Right atrium auricular region (tissue), 2 donors: ENCODE measurements at regions not wholly inside any gene's neighbourhood (a gene's known extent, or its start where the extent isn't known, plus 50 kb on each side); places are given as distances from the start of the nearest gene placed in this dataset.

Experiments
- DNase-seq: peaks from one replicate; pipeline ENCODE4 v3.0.0-alpha.2; 2019; ENCODE audit warnings: low spot score
- H3K27ac ChIP-seq, 2 donors: fragments of 200-600 bp; sonication (generic); 1 replicate in 1 of 2; 2 replicates in 1 of 2; pipeline ENCODE4 v1.5.1; 2016 to 2019
- H3K27me3 ChIP-seq, 2 donors: fragments of 200-600 bp; sonication (generic); one replicate each; pipeline versions ENCODE4 v1.5.1 to v1.6.0; 2017 to 2019
- H3K36me3 ChIP-seq: fragments of 200-600 bp; sonication (generic); one replicate; pipeline ENCODE4 v1.5.1; 2016
- H3K4me1 ChIP-seq, 2 donors: fragments of 200-600 bp; sonication (generic); one replicate each; pipeline versions ENCODE4 v1.5.1 to v1.6.0; 2017 to 2019
- H3K4me3 ChIP-seq, 2 donors: fragments of 200-600 bp; sonication (generic); 1 replicate in 1 of 2; 2 replicates in 1 of 2; pipeline ENCODE4 v1.5.1; 2017 to 2019; ENCODE audit warnings: mild to moderate bottlenecking in 1 of 2, moderate library complexity in 1 of 2
- H3K9me3 ChIP-seq, 2 donors: fragments of 200-600 bp; sonication (generic); one replicate each; pipeline ENCODE4 v1.5.1; 2019
- TF ChIP-seq, protein P1 (sequence below), 2 donors: fragments of 200-600 bp; sonication (generic); IDR thresholded peaks; one replicate each; pipeline ENCODE4 v1.5.1; 2019; ENCODE audit warnings: antibody characterized with exemption in 2 of 2

DNA sequence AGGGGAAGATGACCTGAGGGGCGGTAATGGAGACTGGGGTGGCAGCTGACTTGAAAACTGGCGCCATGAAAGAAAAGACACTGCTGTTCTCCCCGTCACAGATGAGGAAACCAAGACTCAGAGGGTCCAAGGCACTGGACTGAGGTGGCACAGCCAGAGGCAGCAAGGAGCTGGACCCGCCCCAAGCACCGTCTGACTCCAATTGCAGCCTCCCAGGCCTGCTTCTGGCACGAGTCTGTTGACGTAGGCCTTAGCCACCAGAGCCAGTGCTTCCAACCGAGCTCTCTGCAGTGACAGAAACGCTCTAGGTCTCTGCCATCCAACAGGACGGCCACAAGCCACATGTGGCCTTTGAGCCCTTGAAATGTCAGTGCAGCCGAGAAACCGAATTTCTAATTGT, 193.2 kb downstream of the OLFM1 start:
- Histone ChIP-seq H3K27me3 (no peaks in the 10 kb centered on the region), H3K9me3 (no peaks in the 10 kb centered on the region), H3K27ac (no peak overlapping the region), H3K36me3 (no peaks in the 10 kb centered on the region), H3K4me1 (peaks cover 0 to 14% of the 10 kb centered on the region in 2 donors), H3K4me3 (no peak overlapping the region)
- no peak for DNase-seq
- TF ChIP-seq, protein P1, sequence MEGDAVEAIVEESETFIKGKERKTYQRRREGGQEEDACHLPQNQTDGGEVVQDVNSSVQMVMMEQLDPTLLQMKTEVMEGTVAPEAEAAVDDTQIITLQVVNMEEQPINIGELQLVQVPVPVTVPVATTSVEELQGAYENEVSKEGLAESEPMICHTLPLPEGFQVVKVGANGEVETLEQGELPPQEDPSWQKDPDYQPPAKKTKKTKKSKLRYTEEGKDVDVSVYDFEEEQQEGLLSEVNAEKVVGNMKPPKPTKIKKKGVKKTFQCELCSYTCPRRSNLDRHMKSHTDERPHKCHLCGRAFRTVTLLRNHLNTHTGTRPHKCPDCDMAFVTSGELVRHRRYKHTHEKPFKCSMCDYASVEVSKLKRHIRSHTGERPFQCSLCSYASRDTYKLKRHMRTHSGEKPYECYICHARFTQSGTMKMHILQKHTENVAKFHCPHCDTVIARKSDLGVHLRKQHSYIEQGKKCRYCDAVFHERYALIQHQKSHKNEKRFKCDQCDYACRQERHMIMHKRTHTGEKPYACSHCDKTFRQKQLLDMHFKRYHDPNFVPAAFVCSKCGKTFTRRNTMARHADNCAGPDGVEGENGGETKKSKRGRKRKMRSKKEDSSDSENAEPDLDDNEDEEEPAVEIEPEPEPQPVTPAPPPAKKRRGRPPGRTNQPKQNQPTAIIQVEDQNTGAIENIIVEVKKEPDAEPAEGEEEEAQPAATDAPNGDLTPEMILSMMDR (IDR thresholded peaks at IDR 0.05): no peak

DNA sequence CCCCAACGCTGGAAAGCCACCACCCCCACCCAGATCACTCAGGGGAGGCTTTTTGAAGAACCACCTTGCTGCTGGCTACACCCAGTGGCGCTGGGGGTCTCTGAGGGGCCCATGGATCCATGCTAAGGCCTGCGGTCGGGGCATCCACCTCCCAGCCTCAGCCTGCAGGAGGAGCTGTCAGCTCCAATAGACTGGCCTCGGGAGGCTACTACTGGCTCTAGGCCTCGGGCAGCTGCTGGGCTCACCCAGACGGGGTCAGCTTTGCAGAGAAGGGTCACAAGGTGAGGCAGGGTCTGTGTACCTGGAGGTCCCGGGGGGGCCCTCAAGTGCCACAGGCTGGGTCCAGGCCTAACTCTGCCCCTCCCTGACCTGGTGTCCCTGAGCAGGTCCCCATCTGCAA, 193.7 kb downstream of the OLFM1 start:
- TF ChIP-seq, protein P1 (IDR thresholded peaks at IDR 0.05): no peak
- Histone ChIP-seq H3K4me3 (no peak overlapping the region), H3K4me1 (peaks cover 0 to 14% of the 10 kb centered on the region in 2 donors), H3K36me3 (no peaks in the 10 kb centered on the region), H3K27me3 (no peaks in the 10 kb centered on the region), H3K9me3 (no peaks in the 10 kb centered on the region), H3K27ac (no peak overlapping the region)
- DNase-seq: no peak

DNA sequence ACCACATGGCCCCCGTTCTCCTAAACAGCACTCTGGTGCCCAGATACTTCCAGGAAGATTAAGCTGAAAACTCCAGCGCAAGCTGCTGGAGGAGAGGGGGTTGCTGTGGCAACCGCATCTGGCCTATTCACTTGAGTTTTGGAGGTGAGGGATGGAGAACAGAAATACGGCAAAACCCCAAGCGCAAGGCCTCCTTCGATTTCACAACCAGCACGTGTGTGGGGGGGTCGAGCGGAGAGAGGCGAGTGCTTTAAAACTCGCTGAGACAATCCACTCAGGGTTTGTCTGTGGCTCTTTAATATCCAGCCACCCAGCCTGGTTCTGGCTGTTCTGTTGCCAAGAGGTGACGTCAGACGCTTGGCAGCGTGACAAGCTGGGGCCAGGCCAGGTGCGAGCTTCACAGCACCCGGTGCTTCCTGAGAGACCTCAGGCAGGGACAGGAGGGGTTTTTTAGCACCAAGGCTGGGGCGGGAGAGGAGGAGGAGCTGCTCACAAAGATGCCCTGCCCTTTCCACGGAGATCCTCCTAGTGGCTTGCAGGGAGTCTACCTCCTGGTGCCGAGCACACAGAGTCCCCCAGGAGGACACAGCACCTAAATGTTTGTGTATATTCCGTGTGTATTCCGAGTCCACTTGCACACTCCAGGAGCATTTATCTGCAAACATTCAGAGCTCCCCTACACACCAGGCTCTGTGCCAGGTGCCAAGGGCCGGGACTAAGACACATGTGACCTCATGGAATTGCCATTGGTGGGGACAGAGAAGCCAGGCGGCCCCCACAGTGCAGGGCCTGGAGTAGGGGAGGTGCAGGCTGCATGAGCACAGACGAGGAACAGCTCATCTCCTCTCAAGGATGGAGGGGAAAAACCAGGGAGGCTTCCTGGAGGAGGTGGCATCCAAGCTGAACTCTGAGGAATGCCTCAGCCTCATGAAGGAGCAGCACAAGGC, 194.6 kb downstream of the OLFM1 start:
- no peaks in the 10 kb centered on the region for H3K9me3 ChIP-seq
- no peak for DNase-seq
- no peak overlapping the region for H3K4me3 ChIP-seq
- H3K4me1 ChIP-seq: peaks cover 0 to 14% of the 10 kb centered on the region in 2 donors
- no peaks in the 10 kb centered on the region for H3K27me3 ChIP-seq
- no peak overlapping the region for H3K27ac ChIP-seq
- H3K36me3 ChIP-seq: no peaks in the 10 kb centered on the region
- TF ChIP-seq, protein P1 (IDR thresholded peaks at IDR 0.05): no peak

DNA sequence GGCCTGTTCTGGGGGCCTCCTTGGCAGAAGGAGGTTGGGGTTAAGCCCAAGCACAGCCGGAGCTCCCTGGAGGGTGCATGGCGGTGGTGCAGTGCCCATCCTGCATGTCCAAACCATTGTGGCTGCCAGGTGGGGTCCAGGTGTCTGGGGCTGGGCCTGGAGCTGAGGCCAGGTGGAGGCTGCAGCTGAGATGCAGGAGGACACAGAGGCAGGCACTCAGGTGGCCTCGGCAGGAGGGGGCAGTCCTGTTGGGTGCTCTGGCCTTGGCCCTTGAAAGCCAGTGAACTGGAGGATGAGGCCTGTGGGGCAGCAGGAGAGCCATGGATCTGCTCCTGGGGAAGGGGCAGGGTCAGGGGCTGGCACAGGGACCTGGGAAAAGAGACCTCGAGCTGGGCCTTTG, 195.3 kb downstream of the OLFM1 start:
- TF ChIP-seq, protein P1 (IDR thresholded peaks at IDR 0.05): no peak
- H3K36me3 ChIP-seq: no peaks in the 10 kb centered on the region
- H3K27me3 ChIP-seq: no peaks in the 10 kb centered on the region
- H3K27ac ChIP-seq: no peak overlapping the region
- H3K4me1 ChIP-seq: peaks cover 0 to 14% of the 10 kb centered on the region in 2 donors
- no peaks in the 10 kb centered on the region for H3K9me3 ChIP-seq
- no peak overlapping the region for H3K4me3 ChIP-seq
- DNase-seq: no peak

DNA sequence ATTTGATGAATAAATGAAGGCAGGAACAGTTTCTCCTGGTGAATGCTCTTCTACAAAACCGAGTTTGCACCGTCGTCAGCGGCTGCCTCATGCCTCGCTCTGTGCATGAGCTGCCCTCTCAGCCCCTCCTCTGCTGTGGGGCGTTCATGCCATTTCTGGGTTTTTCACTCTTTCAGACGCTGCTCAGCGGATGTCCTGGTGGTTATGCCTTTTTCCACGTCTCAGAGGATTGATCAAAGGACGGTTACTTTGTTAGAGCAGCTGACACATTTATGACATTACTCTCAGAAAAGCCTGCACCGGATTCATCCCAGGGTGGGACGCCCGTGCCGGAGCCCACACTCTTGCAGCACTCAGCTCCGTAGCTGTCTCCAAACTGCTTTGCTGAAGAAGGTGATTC, 195.9 kb upstream of the PPP1R26 start:
- Histone ChIP-seq H3K27ac (no peak overlapping the region), H3K4me3 (no peak overlapping the region), H3K27me3 (no peaks in the 10 kb centered on the region), H3K4me1 (peaks cover 0 to 14% of the 10 kb centered on the region in 2 donors), H3K9me3 (no peaks in the 10 kb centered on the region), H3K36me3 (no peaks in the 10 kb centered on the region)
- TF ChIP-seq, protein P1 (IDR thresholded peaks at IDR 0.05): no peak
- no peak for DNase-seq
